NCI-H1105 (cell line): ENCODE measurements at regions not wholly inside any gene's neighbourhood (a gene's known extent, or its start where the extent isn't known, plus 50 kb on each side); places are given as distances from the start of the nearest gene placed in this dataset.

Source experiments
- DNase-seq: peaks from one replicate; lab custom pipeline; 2025; lab: John Stamatoyannopoulos, UW

DNA sequence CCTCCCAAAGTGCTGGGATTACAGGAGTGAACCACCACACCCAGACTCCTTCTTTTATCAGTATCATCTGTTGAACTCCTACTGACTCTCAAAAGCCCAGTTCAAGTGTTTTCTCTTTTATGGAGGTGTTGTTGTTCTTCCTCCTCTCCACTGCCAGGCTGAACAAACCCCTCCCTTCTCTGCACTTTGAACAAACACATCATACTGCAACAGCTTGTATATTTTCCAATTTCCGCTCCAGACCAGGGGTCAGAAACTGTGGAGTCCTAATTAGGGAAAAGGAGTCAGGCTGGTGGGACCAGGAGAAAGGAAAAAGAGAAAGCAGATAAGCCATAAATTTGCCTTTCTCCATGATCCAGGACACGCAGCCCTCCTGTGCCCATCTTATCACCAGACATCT is 148.1 kb upstream of the HMHB1 start:
- no peak for DNase-seq

- DNase-seq = no peak
Measured at GRCh38 chr5:143662020-143662419, 149.9 kb upstream of the HMHB1 start.

GRCh38 chr5:143660625-143661024 is 151.3 kb upstream of the HMHB1 start:
- DNase-seq = no peak

- no peak for DNase-seq
Measured at GRCh38 chr5:143659599-143660238, 152.2 kb upstream of the HMHB1 start.

DNA sequence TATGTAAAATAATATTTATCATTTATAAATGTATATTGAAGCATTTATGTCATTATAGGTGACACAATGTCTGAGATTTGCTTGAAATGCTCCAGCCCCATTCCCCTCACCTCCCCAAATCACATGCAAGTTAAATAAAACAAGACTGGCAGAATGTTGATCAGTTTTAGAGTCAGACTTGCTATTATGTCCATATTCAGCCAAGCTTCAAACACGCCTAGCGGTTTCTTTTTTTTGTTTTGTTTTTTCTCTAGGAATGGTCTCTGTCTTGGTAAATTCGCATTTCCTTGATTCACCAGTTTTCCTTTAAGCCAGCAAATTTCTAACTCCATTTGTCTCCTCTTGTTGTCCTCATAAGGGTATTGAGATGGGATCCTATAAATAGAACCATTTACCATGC is 153.0 kb upstream of the HMHB1 start:
- no peak for DNase-seq

GRCh38 chr5:143657647-143658285 is 154.2 kb upstream of the HMHB1 start:
- peak; percentile 88 for DNase-seq

- DNase-seq = no peak
Measured at GRCh38 chr5:143653766-143654282, 158.1 kb upstream of the HMHB1 start.

DNA sequence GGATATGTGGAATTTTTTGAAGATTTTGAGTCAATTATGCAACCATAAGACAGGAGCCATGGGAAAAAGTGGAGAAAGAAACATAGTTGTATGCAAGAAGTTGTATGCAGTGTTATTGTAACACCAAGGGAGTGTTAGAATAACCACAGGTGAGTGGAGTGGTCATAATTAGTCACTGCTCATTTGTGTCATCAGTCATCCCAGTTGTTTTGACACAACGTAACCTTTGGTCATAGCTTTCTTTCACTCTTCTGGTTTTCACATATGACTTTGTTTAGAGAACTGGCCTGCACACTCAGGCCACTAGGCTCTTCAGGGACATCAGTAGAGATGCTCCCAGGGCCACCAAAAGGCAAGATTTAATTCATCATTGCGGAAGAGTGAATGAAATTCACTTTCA is 158.7 kb upstream of the HMHB1 start:
- DNase-seq = no peak

GRCh38 chr5:143652108-143652700 is 159.8 kb upstream of the HMHB1 start:
- DNase-seq = no peak

DNA sequence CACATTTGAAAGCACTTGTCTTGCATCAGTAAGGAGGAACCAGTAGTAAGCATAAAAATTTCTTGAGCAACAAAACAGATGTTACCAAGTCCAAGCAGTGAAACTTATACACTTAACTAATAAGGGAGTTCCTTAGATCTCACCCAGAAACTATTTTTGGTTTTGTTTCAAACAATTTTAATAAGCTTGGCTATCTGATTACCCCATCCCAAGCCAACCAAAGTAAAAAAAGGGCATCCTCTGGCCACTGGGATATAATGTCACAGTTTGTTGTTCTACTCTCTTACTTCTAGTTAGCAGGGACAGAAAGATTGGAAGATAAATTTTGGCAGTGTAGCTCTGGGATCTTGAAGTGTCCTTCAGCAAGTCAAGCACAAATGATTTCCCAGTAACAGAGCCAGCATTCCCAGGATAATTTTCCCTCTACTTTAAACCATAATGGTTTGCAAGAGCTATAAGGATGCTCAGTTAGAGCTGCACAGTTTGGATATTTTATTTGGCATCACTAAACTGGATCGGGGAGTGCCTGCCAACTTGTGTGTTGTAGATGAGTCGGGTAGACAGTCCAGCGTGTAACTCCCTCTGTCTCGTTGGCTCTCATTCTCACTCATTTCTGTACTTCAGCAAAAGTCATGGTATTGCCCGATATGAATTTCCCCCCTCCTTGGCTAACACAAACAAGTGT is 161.9 kb upstream of the HMHB1 start:
- no peak for DNase-seq

DNA sequence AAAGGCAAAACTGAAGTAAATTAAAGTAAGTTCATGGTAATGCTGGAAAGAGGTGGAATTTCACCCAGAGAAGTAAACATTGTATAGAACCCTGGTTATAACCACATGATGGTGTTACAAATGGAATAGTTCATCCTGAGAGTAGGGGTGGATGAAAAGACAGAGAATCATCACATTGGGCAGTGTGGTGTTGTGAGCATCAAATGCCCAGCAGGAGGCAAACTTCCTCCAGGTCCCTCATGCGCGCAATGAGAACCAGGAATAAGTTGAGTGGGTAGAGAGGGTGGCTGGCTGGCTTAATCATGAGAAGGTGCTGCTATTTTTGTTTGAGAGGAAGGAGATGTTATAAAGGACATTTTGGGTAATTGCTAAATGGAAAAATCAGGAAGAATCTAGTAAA is 163.3 kb upstream of the HMHB1 start:
- no peak for DNase-seq

GRCh38 chr5:143646961-143647360 is 165.0 kb upstream of the HMHB1 start:
- no peak for DNase-seq

DNA sequence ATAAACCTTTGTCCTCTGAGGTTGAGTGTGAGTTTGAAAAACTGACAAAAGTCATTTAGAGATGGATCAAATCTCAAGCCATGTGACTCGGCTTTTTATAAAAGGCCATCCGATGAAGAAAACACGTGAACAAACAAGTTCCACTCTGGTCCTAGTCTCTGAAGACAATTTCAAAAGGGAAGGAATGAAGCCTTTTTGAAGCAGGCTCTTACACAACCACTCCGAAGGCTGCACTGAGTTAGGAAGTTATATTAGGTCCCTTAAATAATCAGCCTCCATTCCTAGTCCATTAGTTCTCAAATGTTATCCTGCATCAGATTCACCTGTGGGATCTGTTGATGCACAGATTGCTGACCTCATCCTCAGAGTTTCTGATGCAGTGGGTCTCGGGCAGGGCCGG is 166.6 kb upstream of the HMHB1 start:
- DNase-seq = no peak

DNA sequence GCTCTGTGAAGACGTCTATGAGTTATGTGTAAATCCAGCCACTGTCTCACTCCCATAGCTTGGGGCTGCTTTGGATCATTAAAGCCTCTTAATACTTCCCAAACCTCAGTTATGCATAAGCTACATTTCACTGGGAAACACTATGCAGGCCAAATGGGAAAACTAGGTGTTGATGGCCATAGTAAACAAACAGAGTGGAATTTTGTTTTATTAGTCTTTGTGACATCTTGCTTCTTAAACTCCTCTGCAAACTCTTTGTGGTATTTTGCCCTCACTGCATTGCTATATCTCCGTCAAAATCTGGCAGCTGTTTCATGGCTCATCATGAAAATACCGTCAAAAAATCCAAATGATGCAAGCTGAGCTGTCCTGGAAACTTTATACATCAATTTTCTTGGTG is 167.2 kb upstream of the HMHB1 start:
- no peak for DNase-seq

DNA sequence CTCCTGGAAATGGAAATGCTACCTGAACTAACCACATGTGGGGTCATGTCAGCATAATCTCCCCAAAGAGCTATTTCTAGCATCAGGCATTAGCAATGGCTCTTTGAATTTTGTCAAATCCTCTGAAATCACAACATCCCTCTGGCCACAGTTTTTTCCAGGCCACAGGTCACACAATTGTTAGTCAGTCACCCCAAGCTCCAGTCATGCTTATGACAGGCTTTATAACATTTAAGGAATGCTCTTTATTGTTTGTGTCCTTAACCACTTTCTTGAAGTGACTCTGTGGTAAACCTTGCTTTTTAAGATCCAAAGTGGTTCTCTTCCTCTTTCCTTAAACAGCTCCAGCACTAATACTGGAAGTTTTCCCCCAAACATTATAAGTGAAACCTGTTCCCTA is 169.2 kb upstream of the HMHB1 start:
- no peak for DNase-seq

DNA sequence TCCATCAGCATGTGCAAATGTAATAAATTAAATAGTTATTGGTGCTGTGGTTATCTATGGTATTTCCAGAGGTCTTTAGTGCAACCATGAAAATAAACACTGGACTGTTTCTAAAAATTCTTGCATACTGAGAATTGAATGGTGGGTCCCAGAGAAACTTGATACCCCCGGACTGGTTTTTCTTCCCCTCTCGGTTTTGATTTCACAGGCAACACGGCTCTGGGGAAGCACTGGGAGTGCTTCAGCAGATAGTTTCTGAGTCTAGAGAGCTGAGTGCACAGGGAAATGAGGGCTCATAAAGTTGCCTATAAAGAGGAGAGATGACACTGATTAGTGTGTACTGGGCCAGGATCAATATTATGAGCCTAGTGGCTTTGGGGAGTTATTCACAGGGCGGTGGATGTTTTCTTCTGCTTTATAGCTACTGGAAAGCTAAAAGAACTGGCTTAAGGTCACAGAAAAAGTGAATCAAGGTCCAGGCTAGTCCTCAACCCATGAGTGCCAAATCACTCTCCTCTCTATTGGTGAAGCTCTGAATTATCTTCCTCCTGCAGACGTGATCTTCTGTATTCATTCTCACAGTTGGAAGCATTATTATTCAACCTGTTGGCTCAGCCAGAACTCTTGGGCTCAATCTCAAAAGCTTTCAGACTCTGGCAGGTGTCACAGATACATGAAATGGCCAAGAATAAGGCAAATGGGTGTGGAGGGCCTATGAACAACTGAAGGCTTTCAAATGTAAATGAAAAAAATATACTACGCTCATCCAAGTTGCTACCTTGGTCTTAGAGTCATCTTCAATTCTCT is 170.2 kb upstream of the HMHB1 start:
- DNase-seq = no peak

- DNase-seq = no peak
Measured at GRCh38 chr5:143638654-143639053, 173.3 kb upstream of the HMHB1 start.

DNA sequence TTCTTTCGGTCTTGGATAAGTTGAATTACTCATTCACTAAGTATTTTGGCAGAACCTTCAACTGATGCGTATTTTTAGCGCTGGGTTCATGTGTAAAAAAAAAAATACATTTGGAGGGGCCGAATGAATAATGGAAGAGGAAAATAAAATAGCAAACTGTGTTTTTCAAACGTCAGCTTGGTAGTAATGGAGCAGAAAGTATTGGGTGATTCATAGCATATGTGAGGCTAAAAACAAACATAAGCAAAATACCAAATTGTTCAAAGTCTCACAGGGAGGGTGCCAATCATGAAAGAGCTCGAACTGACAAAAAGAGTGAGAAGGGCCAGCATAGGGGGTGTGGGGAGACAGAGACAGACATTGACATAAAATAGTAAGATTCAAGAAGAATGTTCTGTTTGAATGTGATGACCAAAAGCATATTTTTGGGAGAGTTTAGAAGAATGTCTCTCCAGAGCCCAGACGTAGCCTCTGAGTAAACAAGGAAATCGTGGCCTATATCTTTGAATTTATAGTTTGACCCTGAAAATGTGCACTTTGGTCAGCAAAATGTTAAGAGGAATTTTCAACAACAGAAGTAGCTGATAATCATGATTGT is 174.9 kb upstream of the HMHB1 start:
- no peak for DNase-seq

- no peak for DNase-seq
Measured at GRCh38 chr5:143635888-143636287, 176.1 kb upstream of the HMHB1 start.

GRCh38 chr5:143635146-143635752 is 176.7 kb upstream of the HMHB1 start:
- no peak for DNase-seq

DNA sequence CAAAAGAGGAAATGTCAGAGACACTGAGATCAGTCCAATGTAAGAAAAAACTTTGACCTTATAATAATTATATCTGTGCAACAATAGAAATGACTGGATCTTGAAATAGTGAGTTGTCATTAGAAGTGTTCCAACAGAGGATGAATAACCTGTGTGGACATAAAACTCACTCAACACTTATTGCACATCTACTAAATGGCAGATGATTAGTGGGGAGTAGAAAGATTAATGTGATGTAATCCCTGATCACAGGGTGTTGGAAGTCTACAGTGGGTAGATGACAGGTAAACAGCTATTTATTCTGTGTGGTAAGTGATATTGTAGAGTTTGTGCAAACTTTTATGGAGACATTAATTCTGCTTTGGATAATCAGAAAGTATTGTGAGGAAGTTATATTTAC is 177.3 kb upstream of the HMHB1 start:
- no peak for DNase-seq
